K562 (cell line): ENCODE measurements at regions not wholly inside any gene's neighbourhood (a gene's known extent, or its start where the extent isn't known, plus 50 kb on each side); places are given as distances from the start of the nearest gene placed in this dataset.

ENCODE experiments used
- CHCHD3 ChIP-seq: fragments of 250-450 bp; sonication (Bioruptor Pico); IDR thresholded peaks from 2 replicates; pipeline ENCODE4 v2.1.2; 2022; ENCODE audit warnings: mild to moderate bottlenecking
- CREB1 ChIP-seq, 2 experiments: sonication (generic) in 1 of 2; formaldehyde crosslinking in 1 of 2; IDR thresholded peaks; 2 replicates each; pipeline versions ENCODE4 v1.6.1 to v1.8.0; 2012 to 2022; ENCODE audit warnings: inconsistent platforms in 1 of 2, mild to moderate bottlenecking in 1 of 2, missing genetic modification reagents in 1 of 2, moderate library complexity in 1 of 2
- JUNB ChIP-seq: fragments of 450-650 bp; formaldehyde crosslinking; conservative IDR thresholded peaks from 2 replicates; pipeline ENCODE4 v1.4.0; 2020; ENCODE audit warnings: mild to moderate bottlenecking
- MYC ChIP-seq, 2 experiments: fragments of 250-450 bp in 1 of 2; sonication (Bioruptor Pico) in 1 of 2; IDR thresholded peaks; 2 replicates each; pipeline versions ENCODE4 v1.5.1 to v1.6.1; 2012 to 2021; ENCODE audit warnings: low read depth in 2 of 2, borderline replicate concordance in 1 of 2, improper control_type of control experiment in 1 of 2, low read length in 1 of 2, mild to moderate bottlenecking in 1 of 2, moderate library complexity in 1 of 2
- POLR2A ChIP-seq: fragments of 450-650 bp; conservative IDR thresholded peaks from 2 replicates; pipeline ENCODE4 v1.6.1; 2016
- RFX1 ChIP-seq: fragments of 450-650 bp; IDR thresholded peaks from 2 replicates; pipeline ENCODE4 v1.6.1; 2016; ENCODE audit warnings: mild to moderate bottlenecking, moderate library complexity
- ZNF12 ChIP-seq: sonication (generic); formaldehyde crosslinking; IDR thresholded peaks from 2 replicates; pipeline ENCODE4 v1.4.0; 2020; ENCODE audit warnings: mild to moderate bottlenecking, missing genetic modification reagents
- ZNF133 ChIP-seq: fragments of 250-450 bp; sonication (Bioruptor Pico); IDR thresholded peaks from 2 replicates; pipeline ENCODE4 v1.4.0; 2020; ENCODE audit warnings: mild to moderate bottlenecking
- TF ChIP-seq, protein P1 (sequence below): fragments of 250-450 bp; sonication (Bioruptor Pico); IDR thresholded peaks from 2 replicates; pipeline ENCODE4 v1.5.0; 2022; ENCODE audit warnings: mild to moderate bottlenecking
- TF ChIP-seq, protein P2 (sequence below): sonication (generic); formaldehyde crosslinking; IDR thresholded peaks from 2 replicates; pipeline ENCODE4 v1.8.0; 2022; ENCODE audit warnings: missing genetic modification reagents, mild to moderate bottlenecking, borderline replicate concordance
- TF ChIP-seq, protein P3 (sequence below): IDR thresholded peaks from 2 replicates; pipeline ENCODE4 v1.6.1; 2011; ENCODE audit not compliant: insufficient read length; ENCODE audit errors: extremely low read depth
- TF ChIP-seq, protein P4 (sequence below), 3 experiments: IDR thresholded peaks in 2 of 3; conservative IDR thresholded peaks in 1 of 3; 2 replicates each; pipeline ENCODE4 v1.5.1; 2011 to 2012; ENCODE audit warnings: low read length in 3 of 3, mild to moderate bottlenecking in 3 of 3, control low read depth in 2 of 3, improper control_type of control experiment in 1 of 3, inconsistent platforms in 1 of 3, low read depth in 1 of 3, mixed read lengths in 1 of 3, moderate library complexity in 1 of 3; ENCODE audit not compliant: insufficient read depth in 2 of 3
- TF ChIP-seq, protein P5 (sequence below): fragments of 250-450 bp; sonication (Bioruptor Pico); IDR thresholded peaks from 2 replicates; pipeline ENCODE4 v1.4.0; 2020; ENCODE audit warnings: mild to moderate bottlenecking
- TF ChIP-seq, protein P6 (sequence below): sonication (generic); formaldehyde crosslinking; IDR thresholded peaks from 2 replicates; pipeline ENCODE4 v1.8.1; 2023; ENCODE audit warnings: mild to moderate bottlenecking, missing genetic modification reagents

DNA sequence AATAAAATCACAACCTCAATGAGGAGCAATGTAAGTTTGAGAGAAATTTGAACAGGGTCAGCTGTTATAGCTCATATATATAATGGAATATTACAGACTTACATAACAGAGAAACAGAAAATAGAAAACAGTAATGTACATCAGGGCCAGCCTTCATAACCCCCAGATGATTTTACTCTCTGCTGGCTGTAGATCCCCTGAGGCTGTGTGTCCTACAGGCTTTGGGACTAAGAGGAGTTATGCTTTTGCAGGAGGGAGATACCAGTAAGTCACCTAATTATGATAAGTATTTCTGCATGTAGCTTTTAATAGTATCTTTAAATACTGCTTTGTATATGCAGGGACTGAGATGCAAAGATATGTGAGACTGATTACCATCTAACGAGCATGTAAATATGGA lies 105.8 kb upstream of the ASCC3 start:
- TF ChIP-seq, protein P1, sequence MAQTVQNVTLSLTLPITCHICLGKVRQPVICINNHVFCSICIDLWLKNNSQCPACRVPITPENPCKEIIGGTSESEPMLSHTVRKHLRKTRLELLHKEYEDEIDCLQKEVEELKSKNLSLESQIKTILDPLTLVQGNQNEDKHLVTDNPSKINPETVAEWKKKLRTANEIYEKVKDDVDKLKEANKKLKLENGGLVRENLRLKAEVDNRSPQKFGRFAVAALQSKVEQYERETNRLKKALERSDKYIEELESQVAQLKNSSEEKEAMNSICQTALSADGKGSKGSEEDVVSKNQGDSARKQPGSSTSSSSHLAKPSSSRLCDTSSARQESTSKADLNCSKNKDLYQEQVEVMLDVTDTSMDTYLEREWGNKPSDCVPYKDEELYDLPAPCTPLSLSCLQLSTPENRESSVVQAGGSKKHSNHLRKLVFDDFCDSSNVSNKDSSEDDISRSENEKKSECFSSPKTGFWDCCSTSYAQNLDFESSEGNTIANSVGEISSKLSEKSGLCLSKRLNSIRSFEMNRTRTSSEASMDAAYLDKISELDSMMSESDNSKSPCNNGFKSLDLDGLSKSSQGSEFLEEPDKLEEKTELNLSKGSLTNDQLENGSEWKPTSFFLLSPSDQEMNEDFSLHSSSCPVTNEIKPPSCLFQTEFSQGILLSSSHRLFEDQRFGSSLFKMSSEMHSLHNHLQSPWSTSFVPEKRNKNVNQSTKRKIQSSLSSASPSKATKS = no peak
- TF ChIP-seq, protein P2, sequence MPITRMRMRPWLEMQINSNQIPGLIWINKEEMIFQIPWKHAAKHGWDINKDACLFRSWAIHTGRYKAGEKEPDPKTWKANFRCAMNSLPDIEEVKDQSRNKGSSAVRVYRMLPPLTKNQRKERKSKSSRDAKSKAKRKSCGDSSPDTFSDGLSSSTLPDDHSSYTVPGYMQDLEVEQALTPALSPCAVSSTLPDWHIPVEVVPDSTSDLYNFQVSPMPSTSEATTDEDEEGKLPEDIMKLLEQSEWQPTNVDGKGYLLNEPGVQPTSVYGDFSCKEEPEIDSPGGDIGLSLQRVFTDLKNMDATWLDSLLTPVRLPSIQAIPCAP (CRISPR knock-in tag) = no peak
- TF ChIP-seq CHCHD3 (CRISPR knock-in tag) = no peak
- TF ChIP-seq, protein P3, sequence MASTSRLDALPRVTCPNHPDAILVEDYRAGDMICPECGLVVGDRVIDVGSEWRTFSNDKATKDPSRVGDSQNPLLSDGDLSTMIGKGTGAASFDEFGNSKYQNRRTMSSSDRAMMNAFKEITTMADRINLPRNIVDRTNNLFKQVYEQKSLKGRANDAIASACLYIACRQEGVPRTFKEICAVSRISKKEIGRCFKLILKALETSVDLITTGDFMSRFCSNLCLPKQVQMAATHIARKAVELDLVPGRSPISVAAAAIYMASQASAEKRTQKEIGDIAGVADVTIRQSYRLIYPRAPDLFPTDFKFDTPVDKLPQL = no peak
- TF ChIP-seq, protein P4, sequence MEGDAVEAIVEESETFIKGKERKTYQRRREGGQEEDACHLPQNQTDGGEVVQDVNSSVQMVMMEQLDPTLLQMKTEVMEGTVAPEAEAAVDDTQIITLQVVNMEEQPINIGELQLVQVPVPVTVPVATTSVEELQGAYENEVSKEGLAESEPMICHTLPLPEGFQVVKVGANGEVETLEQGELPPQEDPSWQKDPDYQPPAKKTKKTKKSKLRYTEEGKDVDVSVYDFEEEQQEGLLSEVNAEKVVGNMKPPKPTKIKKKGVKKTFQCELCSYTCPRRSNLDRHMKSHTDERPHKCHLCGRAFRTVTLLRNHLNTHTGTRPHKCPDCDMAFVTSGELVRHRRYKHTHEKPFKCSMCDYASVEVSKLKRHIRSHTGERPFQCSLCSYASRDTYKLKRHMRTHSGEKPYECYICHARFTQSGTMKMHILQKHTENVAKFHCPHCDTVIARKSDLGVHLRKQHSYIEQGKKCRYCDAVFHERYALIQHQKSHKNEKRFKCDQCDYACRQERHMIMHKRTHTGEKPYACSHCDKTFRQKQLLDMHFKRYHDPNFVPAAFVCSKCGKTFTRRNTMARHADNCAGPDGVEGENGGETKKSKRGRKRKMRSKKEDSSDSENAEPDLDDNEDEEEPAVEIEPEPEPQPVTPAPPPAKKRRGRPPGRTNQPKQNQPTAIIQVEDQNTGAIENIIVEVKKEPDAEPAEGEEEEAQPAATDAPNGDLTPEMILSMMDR (IDR thresholded peaks at IDR 0.05 in 2 of 3, conservative IDR thresholded peaks at IDR 0.05 in 1 of 3; ENCODE audit: insufficient read depth in 2 of 3, low read depth in 1 of 3, low read length in 3 of 3) = no peak
- TF ChIP-seq, protein P5, sequence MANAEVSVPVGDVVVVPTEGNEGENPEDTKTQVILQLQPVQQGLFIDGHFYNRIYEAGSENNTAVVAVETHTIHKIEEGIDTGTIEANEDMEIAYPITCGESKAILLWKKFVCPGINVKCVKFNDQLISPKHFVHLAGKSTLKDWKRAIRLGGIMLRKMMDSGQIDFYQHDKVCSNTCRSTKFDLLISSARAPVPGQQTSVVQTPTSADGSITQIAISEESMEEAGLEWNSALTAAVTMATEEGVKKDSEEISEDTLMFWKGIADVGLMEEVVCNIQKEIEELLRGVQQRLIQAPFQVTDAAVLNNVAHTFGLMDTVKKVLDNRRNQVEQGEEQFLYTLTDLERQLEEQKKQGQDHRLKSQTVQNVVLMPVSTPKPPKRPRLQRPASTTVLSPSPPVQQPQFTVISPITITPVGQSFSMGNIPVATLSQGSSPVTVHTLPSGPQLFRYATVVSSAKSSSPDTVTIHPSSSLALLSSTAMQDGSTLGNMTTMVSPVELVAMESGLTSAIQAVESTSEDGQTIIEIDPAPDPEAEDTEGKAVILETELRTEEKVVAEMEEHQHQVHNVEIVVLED = no peak
- no peak for TF ChIP-seq ZNF12 (CRISPR knock-in tag)
- TF ChIP-seq, protein P6, sequence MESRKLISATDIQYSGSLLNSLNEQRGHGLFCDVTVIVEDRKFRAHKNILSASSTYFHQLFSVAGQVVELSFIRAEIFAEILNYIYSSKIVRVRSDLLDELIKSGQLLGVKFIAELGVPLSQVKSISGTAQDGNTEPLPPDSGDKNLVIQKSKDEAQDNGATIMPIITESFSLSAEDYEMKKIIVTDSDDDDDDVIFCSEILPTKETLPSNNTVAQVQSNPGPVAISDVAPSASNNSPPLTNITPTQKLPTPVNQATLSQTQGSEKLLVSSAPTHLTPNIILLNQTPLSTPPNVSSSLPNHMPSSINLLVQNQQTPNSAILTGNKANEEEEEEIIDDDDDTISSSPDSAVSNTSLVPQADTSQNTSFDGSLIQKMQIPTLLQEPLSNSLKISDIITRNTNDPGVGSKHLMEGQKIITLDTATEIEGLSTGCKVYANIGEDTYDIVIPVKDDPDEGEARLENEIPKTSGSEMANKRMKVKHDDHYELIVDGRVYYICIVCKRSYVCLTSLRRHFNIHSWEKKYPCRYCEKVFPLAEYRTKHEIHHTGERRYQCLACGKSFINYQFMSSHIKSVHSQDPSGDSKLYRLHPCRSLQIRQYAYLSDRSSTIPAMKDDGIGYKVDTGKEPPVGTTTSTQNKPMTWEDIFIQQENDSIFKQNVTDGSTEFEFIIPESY (CRISPR knock-in tag) = no peak
- no peak for TF ChIP-seq RFX1
- no peak for TF ChIP-seq CREB1 (IDR thresholded peaks at IDR 0.05)
- no peak for TF ChIP-seq CREB1 (CRISPR knock-in tag; IDR thresholded peaks at IDR 0.05)
- no peak for TF ChIP-seq MYC (IDR thresholded peaks at IDR 0.05; ENCODE audit: low read depth, low read length)
- no peak for TF ChIP-seq MYC (CRISPR knock-in tag; IDR thresholded peaks at IDR 0.05; ENCODE audit: borderline replicate concordance, low read depth)
- no peak for TF ChIP-seq POLR2A
- TF ChIP-seq ZNF133 (CRISPR knock-in tag) = no peak
- TF ChIP-seq JUNB = no peak
